ENCODE measurements at regions not wholly inside any gene's neighbourhood (a gene's known extent, or its start where the extent isn't known, plus 50 kb on each side); places are given as distances from the start of the nearest gene placed in this dataset.

- DNase-seq (ENCODE audit: low read depth, low spot score), result no peak
Observed at GRCh38 chr2:348361-348916, 60.5 kb upstream of the ALKAL2 start.

GRCh38 chr2:344811-345210 lies 56.9 kb upstream of the ALKAL2 start:
- no peak for DNase-seq (ENCODE audit: low read depth, low spot score)

DNA sequence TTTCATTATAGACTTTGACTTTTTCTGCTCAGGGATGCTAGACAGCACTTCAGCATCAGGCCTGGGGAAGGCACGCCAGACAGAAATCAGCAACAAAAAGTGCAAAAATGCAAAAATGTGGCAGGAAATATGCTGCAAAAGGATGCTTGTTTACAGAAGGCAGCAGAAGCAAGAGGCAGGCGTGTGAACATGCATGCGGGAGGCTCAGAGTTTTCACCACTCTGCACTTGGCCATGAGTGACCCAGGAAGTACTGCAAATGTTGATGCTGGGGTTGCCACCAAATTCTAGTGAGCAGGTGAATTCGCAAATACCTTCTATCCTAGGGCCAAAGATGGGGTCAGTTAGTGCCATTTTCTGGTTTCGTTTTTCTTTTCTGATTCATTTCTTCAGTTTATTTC lies 55.5 kb upstream of the ALKAL2 start:
- DNase-seq (ENCODE audit: low read depth, low spot score), result no peak

GRCh38 chr2:341912-342311 lies 54.0 kb upstream of the ALKAL2 start:
- no peak for DNase-seq (ENCODE audit: low read depth, low spot score)

GRCh38 chr2:341017-341542 lies 53.2 kb upstream of the ALKAL2 start:
- no peak for DNase-seq (ENCODE audit: low read depth, low spot score)

Measured in astrocyte of the hippocampus (primary cell).